PC-9 (cell line): ENCODE measurements at regions not wholly inside any gene's neighbourhood (a gene's known extent, or its start where the extent isn't known, plus 50 kb on each side); places are given as distances from the start of the nearest gene placed in this dataset.
A peak's percentile ranks its signal among the peaks of the same experiment; 100 is the strongest.

ENCODE experiments used
- BruUV-seq: library from RNA; stranded (reverse); fragments of 400-500 nt; replicated peaks from 2 replicates; lab custom pipeline; 2021; lab: Mats Ljungman, UMichigan
- CTCF ChIA-PET: fragments of 300-600 bp; sonication (Branson Sonifier 250); formaldehyde crosslinking; loops from one replicate; lab custom pipeline; 2022; ENCODE audit warnings: antibody characterized with exemption; lab: Charles Lee
- POLR2A ChIA-PET: fragments of 300-600 bp; sonication (Branson Sonifier 250); formaldehyde crosslinking; loops from one replicate; lab custom pipeline; 2022; ENCODE audit warnings: antibody characterized with exemption; ENCODE audit not compliant: unreplicated experiment; lab: Charles Lee
- DNase-seq, 2 experiments: peaks; one replicate each; pipeline versions ENCODE4 v3.0.0 to v3.0.0-alpha.2; 2015 to 2022; ENCODE audit warnings: mixed read lengths in 1 of 2
- H2AFZ ChIP-seq: fragments of 200-600 bp; sonication (generic); 2 replicates; pipeline ENCODE4 v1.8.1; 2017; ENCODE audit warnings: antibody characterized with exemption
- H3F3A ChIP-seq: fragments of 200-600 bp; sonication (generic); 2 replicates; pipeline ENCODE4 v1.8.1; 2017; ENCODE audit warnings: antibody characterized with exemption, mild to moderate bottlenecking, low read depth; ENCODE audit not compliant: insufficient read depth
- H3K27ac ChIP-seq: fragments of 200-600 bp; sonication (generic); 2 replicates; pipeline ENCODE4 v1.6.1; 2016; ENCODE audit warnings: mixed run types
- H3K27me3 ChIP-seq: fragments of 200-600 bp; sonication (generic); 2 replicates; pipeline ENCODE4 v1.6.1; 2016; ENCODE audit warnings: low read depth, mixed run types; ENCODE audit not compliant: insufficient read depth
- H3K36me3 ChIP-seq: fragments of 200-600 bp; sonication (generic); 2 replicates; pipeline ENCODE4 v1.6.1; 2016; ENCODE audit warnings: low read depth, mixed run types
- H3K4me1 ChIP-seq: fragments of 200-600 bp; sonication (generic); replicated peaks from 2 replicates; pipeline ENCODE4 v1.6.1; 2016; ENCODE audit warnings: mixed run types; ENCODE audit not compliant: insufficient read depth
- H3K4me2 ChIP-seq: fragments of 200-600 bp; sonication (generic); 2 replicates; pipeline ENCODE4 v1.6.1; 2017; ENCODE audit warnings: mixed run types
- H3K4me3 ChIP-seq: fragments of 200-600 bp; sonication (generic); 2 replicates; pipeline ENCODE4 v1.6.1; 2016; ENCODE audit warnings: mixed run types
- H3K79me2 ChIP-seq: fragments of 200-600 bp; sonication (generic); 2 replicates; pipeline ENCODE4 v1.6.1; 2017; ENCODE audit warnings: low read depth, mixed run types
- H3K9me2 ChIP-seq: fragments of 200-600 bp; sonication (generic); 2 replicates; pipeline ENCODE4 v1.8.1; 2017; ENCODE audit warnings: mild to moderate bottlenecking; ENCODE audit not compliant: insufficient read depth
- H3K9me3 ChIP-seq: fragments of 200-600 bp; sonication (generic); 2 replicates; pipeline ENCODE4 v1.8.1; 2016; ENCODE audit warnings: low read depth; ENCODE audit not compliant: insufficient read depth
- H4K20me1 ChIP-seq: fragments of 200-600 bp; sonication (generic); 2 replicates; pipeline ENCODE4 v1.8.1; 2017; ENCODE audit not compliant: insufficient read depth
- EZH2 ChIP-seq: fragments of 200-600 bp; sonication (generic); IDR thresholded peaks from 2 replicates; pipeline ENCODE4 v1.8.0; 2017; ENCODE audit warnings: antibody characterized with exemption, low read depth
- intact Hi-C: fragments of 100-400 bp; cut with micrococcal nuclease; formaldehyde crosslinking; loops from one replicate; pipeline ENCODE4 v1.10.0; 2022; ENCODE audit not compliant: unreplicated experiment
- TF ChIP-seq, protein P1 (sequence below): fragments of 200-600 bp; sonication (generic); conservative IDR thresholded peaks from 2 replicates; pipeline ENCODE4 v1.6.1; 2017; ENCODE audit warnings: mixed run types, antibody characterized with exemption, mild to moderate bottlenecking, moderate library complexity

DNA sequence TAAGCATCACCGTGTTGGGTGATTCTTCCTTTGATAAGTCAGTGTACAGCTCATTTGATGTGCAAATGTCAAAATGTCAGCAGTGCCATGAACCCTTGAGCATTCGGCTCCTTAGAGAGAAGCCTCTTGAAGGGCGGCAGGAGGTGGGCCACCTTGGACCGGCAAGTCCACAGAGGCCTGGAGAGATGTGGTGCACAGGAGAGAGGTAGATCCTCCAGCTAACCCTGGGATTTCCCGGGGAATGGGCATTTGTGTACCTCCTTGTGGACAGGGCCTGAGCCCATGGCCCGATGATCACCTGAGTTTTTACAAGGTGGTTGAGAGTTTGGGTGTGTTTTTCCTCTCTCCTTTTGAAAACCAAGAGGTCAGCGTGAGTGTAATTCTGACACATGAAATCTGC is 133.2 kb upstream of the RCN1 start:
- Histone ChIP-seq H3K36me3 (no peaks in the 10 kb centered on the region), H3K4me3 (no peak overlapping the region), H3K27me3 (no peaks in the 10 kb centered on the region), H4K20me1 (no peaks in the 10 kb centered on the region), H3K9me3 (no peaks in the 10 kb centered on the region), H3K9me2 (no peaks in the 10 kb centered on the region), H3K79me2 (no peaks in the 10 kb centered on the region), H2AFZ (no peak overlapping the region), H3K4me2 (peak overlapping the region; percentile 17; the same call in 1 of the 2 replicates), H3K27ac (no peak overlapping the region), H3K4me1 (peaks cover 16% of the 10 kb centered on the region), H3F3A (no peaks in the 10 kb centered on the region)
- ChIA-PET POLR2A (no interaction called here), CTCF (interaction anchor here (1.1 to 1.2 kb wide), 2 partner anchors 49 to 87 kb away, joined by 3 read pairs; no protein-coding TSS in a partner anchor)
- DNase-seq: no peak
- intact Hi-C loops: loop anchor here (1.0 to 5.0 kb wide), 4 partner anchors 316 to 721 kb away; no protein-coding TSS in a partner anchor
- no peak for TF ChIP-seq EZH2
- TF ChIP-seq, protein P1, sequence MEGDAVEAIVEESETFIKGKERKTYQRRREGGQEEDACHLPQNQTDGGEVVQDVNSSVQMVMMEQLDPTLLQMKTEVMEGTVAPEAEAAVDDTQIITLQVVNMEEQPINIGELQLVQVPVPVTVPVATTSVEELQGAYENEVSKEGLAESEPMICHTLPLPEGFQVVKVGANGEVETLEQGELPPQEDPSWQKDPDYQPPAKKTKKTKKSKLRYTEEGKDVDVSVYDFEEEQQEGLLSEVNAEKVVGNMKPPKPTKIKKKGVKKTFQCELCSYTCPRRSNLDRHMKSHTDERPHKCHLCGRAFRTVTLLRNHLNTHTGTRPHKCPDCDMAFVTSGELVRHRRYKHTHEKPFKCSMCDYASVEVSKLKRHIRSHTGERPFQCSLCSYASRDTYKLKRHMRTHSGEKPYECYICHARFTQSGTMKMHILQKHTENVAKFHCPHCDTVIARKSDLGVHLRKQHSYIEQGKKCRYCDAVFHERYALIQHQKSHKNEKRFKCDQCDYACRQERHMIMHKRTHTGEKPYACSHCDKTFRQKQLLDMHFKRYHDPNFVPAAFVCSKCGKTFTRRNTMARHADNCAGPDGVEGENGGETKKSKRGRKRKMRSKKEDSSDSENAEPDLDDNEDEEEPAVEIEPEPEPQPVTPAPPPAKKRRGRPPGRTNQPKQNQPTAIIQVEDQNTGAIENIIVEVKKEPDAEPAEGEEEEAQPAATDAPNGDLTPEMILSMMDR: no peak
- no TSS peak for BruUV-seq

DNA sequence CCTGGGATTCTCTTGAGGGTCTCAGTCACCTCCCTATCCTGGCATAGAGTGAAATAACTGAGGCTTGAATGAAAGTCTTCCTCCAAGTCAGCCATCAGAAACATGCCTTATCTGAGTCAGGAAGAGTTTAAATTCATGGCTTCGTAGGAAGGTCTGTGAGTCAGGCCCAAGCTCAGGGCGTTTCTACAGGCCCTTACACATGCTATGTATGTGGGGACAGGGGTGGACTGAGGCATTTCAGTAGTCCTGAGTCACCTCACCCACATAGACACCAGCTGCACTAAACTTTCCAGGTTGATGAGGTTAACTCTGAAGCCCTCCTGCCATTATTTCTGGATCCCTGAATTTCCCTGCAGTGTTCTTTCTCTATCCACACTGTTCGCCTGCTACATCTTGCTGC is 134.6 kb upstream of the RCN1 start:
- BruUV-seq: no TSS peak
- H3K4me1 ChIP-seq: peaks cover 16% of the 10 kb centered on the region
- no peaks in the 10 kb centered on the region for H3F3A ChIP-seq
- no peak overlapping the region for H2AFZ ChIP-seq
- no peak overlapping the region for H3K4me2 ChIP-seq
- POLR2A ChIA-PET: no interaction called here
- no peak for TF ChIP-seq EZH2
- TF ChIP-seq, protein P1: no peak
- no peaks in the 10 kb centered on the region for H3K79me2 ChIP-seq
- no peak overlapping the region for H3K27ac ChIP-seq
- CTCF ChIA-PET: no interaction called here
- intact Hi-C loops: loop anchor here (5.0 kb wide), 1 partner anchor 469 kb away; no protein-coding TSS in a partner anchor
- no peaks in the 10 kb centered on the region for H4K20me1 ChIP-seq
- no peaks in the 10 kb centered on the region for H3K36me3 ChIP-seq
- no peak for DNase-seq
- no peak overlapping the region for H3K4me3 ChIP-seq
- no peaks in the 10 kb centered on the region for H3K9me3 ChIP-seq
- no peaks in the 10 kb centered on the region for H3K9me2 ChIP-seq
- H3K27me3 ChIP-seq: no peaks in the 10 kb centered on the region

DNA sequence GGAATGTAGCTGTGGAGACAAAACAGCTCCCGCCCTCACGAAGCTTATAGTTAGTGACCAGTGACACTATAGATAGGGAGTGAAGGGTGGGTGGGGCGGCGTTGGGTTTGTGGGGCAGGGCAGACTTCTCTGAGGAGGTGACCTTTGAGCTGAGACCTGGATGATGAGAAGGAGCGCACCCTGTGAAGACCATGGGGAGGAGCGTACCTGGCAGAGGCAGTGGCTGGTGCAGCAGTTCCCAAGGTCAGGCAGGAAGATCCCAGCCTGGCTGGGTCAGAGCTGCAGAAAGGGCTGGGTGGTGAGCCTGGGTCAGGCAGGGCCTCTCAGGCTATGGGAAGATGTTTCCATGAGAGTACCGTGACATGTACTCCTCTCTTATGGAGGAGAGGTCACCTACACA is 135.0 kb upstream of the RCN1 start:
- Histone ChIP-seq H3K27me3 (no peaks in the 10 kb centered on the region), H3K4me1 (peaks cover 16% of the 10 kb centered on the region), H3K36me3 (no peaks in the 10 kb centered on the region), H3F3A (no peaks in the 10 kb centered on the region), H2AFZ (no peak overlapping the region), H3K79me2 (no peaks in the 10 kb centered on the region), H3K9me2 (no peaks in the 10 kb centered on the region), H3K4me2 (no peak overlapping the region), H3K27ac (no peak overlapping the region), H3K9me3 (no peaks in the 10 kb centered on the region), H4K20me1 (no peaks in the 10 kb centered on the region), H3K4me3 (no peak overlapping the region)
- BruUV-seq: no TSS peak
- no peak for DNase-seq
- no peak for TF ChIP-seq EZH2
- TF ChIP-seq, protein P1: no peak
- intact Hi-C loops: loop anchor here (5.0 kb wide), 1 partner anchor 469 kb away; no protein-coding TSS in a partner anchor
- POLR2A ChIA-PET: no interaction called here
- CTCF ChIA-PET: interaction anchor here (0.6 kb wide), 1 partner anchor 30 kb away, joined by 4 read pairs; no protein-coding TSS in a partner anchor
